AG09309 (cell line): ENCODE measurements at regions not wholly inside any gene's neighbourhood (a gene's known extent, or its start where the extent isn't known, plus 50 kb on each side); places are given as distances from the start of the nearest gene placed in this dataset.

Source experiments
- DNase-seq: peaks from one replicate; pipeline ENCODE4 v3.0.0-alpha.2; 2010; ENCODE audit warnings: low read depth
- H3K4me3 ChIP-seq: 2 replicates; pipeline ENCODE4 v1.5.1; 2011; ENCODE audit warnings: mild to moderate bottlenecking, low read depth, low read length, moderate library complexity; ENCODE audit not compliant: control insufficient read depth
- CTCF ChIP-seq: IDR thresholded peaks from 2 replicates; pipeline ENCODE4 v1.5.1; 2011; ENCODE audit warnings: mild to moderate bottlenecking, low read depth, low read length, inconsistent platforms; ENCODE audit not compliant: insufficient read depth, control insufficient read depth; ENCODE audit errors: missing control alignments

- no peak for DNase-seq
- TF ChIP-seq CTCF = no peak
Observed at GRCh38 chr1:106836708-106837107, 219.8 kb upstream of the PRMT6 start.

GRCh38 chr1:106843518-106843917 lies 213.0 kb upstream of the PRMT6 start:
- no peak overlapping the region for H3K4me3 ChIP-seq
- DNase-seq = no peak
- no peak for TF ChIP-seq CTCF

More at GRCh38 chr1:106836708-106837107, 219.8 kb upstream of the PRMT6 start:
- H3K4me3 ChIP-seq = no peak overlapping the region

GRCh38 chr1:106846656-106847055 lies 209.8 kb upstream of the PRMT6 start:
- no peak for TF ChIP-seq CTCF
- no peak overlapping the region for H3K4me3 ChIP-seq
- no peak for DNase-seq

GRCh38 chr1:106861110-106861509 lies 195.4 kb upstream of the PRMT6 start:
- TF ChIP-seq CTCF = no peak
- DNase-seq = no peak
- no peak overlapping the region for H3K4me3 ChIP-seq

GRCh38 chr1:106868828-106869227 lies 187.6 kb upstream of the PRMT6 start:
- DNase-seq = no peak
- no peak for TF ChIP-seq CTCF
- H3K4me3 ChIP-seq = no peak overlapping the region

- no peak overlapping the region for H3K4me3 ChIP-seq
- no peak for TF ChIP-seq CTCF
- DNase-seq = no peak
Observed at GRCh38 chr1:106875622-106876021, 180.9 kb upstream of the PRMT6 start.

GRCh38 chr1:106876384-106876783 lies 180.1 kb upstream of the PRMT6 start:
- no peak overlapping the region for H3K4me3 ChIP-seq
- no peak for TF ChIP-seq CTCF
- no peak for DNase-seq
